ENCODE measurements at regions not wholly inside any gene's neighbourhood (a gene's known extent, or its start where the extent isn't known, plus 50 kb on each side); places are given as distances from the start of the nearest gene placed in this dataset.

DNA sequence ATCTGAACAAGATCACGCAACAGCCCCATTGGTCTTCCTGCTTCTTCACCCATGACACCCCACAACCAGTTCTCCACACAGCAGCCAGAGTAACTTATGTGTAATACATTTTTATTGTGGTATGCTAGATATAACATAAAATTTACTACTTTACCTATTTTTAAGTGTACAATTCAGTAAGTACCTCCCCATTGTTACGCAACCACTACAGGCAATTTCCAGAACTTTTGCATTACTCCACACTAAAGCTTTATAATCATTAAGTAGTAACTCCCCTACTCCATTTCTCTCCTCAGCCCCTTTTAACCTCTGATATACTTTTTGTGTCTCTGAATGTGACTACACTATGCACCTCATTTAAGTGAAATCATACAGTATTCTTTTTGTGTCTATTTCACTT is 575.4 kb upstream of the CADM1 start:
- TF ChIP-seq, protein P1, sequence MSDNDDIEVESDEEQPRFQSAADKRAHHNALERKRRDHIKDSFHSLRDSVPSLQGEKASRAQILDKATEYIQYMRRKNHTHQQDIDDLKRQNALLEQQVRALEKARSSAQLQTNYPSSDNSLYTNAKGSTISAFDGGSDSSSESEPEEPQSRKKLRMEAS (IDR thresholded peaks at IDR 0.05; ENCODE audit: low read depth): no peak
- TF ChIP-seq, protein P2, sequence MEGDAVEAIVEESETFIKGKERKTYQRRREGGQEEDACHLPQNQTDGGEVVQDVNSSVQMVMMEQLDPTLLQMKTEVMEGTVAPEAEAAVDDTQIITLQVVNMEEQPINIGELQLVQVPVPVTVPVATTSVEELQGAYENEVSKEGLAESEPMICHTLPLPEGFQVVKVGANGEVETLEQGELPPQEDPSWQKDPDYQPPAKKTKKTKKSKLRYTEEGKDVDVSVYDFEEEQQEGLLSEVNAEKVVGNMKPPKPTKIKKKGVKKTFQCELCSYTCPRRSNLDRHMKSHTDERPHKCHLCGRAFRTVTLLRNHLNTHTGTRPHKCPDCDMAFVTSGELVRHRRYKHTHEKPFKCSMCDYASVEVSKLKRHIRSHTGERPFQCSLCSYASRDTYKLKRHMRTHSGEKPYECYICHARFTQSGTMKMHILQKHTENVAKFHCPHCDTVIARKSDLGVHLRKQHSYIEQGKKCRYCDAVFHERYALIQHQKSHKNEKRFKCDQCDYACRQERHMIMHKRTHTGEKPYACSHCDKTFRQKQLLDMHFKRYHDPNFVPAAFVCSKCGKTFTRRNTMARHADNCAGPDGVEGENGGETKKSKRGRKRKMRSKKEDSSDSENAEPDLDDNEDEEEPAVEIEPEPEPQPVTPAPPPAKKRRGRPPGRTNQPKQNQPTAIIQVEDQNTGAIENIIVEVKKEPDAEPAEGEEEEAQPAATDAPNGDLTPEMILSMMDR (IDR thresholded peaks at IDR 0.05): no peak
- TF ChIP-seq TAF1 (IDR thresholded peaks at IDR 0.05; ENCODE audit: borderline replicate concordance, low read depth, low read length) (no peak), POLR2AphosphoS5 (IDR thresholded peaks at IDR 0.05; ENCODE audit: low read depth, low read length) (no peak), CHD2 (IDR thresholded peaks at IDR 0.05; ENCODE audit: low read length, partially characterized antibody) (no peak), YY1 (IDR thresholded peaks at IDR 0.05; ENCODE audit: low read depth) (no peak), JUND (IDR thresholded peaks at IDR 0.05) (no peak)

Data from SK-N-SH (cell line).